ENCODE measurements at regions not wholly inside any gene's neighbourhood (a gene's known extent, or its start where the extent isn't known, plus 50 kb on each side); places are given as distances from the start of the nearest gene placed in this dataset.

DNA sequence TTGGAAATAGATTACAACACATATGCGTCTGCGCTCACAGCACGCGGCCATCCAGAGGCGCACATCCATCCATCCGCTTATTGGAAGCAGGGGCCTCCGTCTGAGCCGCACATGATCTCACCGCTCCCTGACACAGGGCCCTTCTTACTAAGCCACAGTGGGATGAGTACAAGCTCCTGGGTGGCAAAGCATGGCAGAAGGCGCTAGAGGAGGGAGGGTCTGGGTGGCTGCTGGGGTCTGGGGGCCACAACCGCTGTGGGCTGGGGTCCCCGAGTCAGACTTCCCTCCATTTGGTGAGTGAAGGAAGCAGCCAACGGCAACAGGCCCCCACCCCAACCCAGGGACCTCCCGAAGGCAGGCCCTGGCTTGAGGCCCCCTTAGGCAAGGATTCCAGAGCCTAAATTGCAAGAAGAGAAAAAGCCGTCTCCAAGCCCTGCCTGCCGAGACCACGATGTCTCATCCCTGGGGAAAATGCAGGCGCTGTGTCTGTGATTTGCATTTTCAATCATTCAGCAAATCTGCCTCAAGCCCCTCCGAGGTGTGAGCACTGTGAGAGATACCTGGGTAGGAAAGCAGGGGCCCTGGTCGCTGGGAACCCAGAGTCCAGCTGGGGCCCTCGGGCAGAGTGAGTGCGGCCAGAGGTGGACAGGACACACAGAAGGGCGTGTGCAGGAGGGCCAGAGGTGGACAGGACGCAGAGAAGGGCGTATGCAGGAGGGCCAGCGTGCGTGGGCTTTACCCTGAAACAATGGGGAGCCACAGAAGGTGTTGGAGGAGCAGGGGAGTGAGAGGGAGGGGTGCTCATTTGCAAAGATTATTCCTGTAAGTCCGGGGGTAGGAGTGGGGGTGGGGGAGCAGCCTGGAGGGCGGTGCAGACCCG is 135.7 kb downstream of the OLFM1 start:
- Histone ChIP-seq H4K20me1 (ENCODE audit: low read depth, low read length) (no peaks in the 10 kb centered on the region), H3K36me3 (ENCODE audit: low read length) (no peaks in the 10 kb centered on the region), H3K79me2 (ENCODE audit: insufficient read depth, low read length) (no peaks in the 10 kb centered on the region), H3K27me3 (ENCODE audit: low read length) (no peaks in the 10 kb centered on the region), H3K4me2 (ENCODE audit: low read depth, low read length, poor library complexity, severe bottlenecking) (no peak overlapping the region), H2AFZ (ENCODE audit: low read depth, low read length, severe bottlenecking) (no peak overlapping the region), H3K9me2 (replicated peaks; ENCODE audit: insufficient read depth, low read length) (no peaks in the 10 kb centered on the region), H3F3A (ENCODE audit: insufficient read depth) (no peaks in the 10 kb centered on the region), H3K4me3 (ENCODE audit: insufficient read depth, low read length, poor library complexity, severe bottlenecking) (no peak overlapping the region), H3K27ac (ENCODE audit: low read depth, low read length) (no peak overlapping the region), H3K9ac (ENCODE audit: low read length) (no peak overlapping the region), H3K9me3 (ENCODE audit: insufficient read depth, low read length) (no peaks in the 10 kb centered on the region)
- TF ChIP-seq, protein P1, sequence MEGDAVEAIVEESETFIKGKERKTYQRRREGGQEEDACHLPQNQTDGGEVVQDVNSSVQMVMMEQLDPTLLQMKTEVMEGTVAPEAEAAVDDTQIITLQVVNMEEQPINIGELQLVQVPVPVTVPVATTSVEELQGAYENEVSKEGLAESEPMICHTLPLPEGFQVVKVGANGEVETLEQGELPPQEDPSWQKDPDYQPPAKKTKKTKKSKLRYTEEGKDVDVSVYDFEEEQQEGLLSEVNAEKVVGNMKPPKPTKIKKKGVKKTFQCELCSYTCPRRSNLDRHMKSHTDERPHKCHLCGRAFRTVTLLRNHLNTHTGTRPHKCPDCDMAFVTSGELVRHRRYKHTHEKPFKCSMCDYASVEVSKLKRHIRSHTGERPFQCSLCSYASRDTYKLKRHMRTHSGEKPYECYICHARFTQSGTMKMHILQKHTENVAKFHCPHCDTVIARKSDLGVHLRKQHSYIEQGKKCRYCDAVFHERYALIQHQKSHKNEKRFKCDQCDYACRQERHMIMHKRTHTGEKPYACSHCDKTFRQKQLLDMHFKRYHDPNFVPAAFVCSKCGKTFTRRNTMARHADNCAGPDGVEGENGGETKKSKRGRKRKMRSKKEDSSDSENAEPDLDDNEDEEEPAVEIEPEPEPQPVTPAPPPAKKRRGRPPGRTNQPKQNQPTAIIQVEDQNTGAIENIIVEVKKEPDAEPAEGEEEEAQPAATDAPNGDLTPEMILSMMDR (IDR thresholded peaks at IDR 0.05; ENCODE audit: insufficient read depth, low read length, poor library complexity, severe bottlenecking) = no peak
- no peak for TF ChIP-seq EZH2phosphoT487 (conservative IDR thresholded peaks at IDR 0.05; ENCODE audit: low read length)

DNA sequence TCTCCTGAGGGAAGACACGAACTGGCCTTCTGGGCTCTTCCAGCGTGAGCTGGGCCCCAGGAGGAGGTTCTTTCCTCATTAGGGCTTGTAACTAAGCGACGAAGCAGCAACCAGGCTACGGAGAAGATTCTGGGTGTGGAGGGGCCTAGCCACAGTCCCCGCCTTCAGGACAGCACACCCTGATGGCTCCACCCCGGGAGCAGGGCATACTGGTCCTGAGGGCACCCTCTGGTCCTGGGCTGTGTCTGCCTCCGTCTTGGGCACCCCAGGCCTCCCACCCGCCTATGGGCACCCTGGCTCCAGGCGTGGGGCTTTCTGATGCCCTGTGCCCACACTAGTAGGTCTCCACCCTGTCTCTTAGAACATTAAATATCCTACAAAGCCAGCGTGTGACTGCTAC is 136.4 kb downstream of the OLFM1 start:
- Histone ChIP-seq H3K27ac (ENCODE audit: low read depth, low read length) (no peak overlapping the region), H3K79me2 (ENCODE audit: insufficient read depth, low read length) (no peaks in the 10 kb centered on the region), H3K9ac (ENCODE audit: low read length) (no peak overlapping the region), H3K9me3 (ENCODE audit: insufficient read depth, low read length) (no peaks in the 10 kb centered on the region), H4K20me1 (ENCODE audit: low read depth, low read length) (no peaks in the 10 kb centered on the region), H3K27me3 (ENCODE audit: low read length) (no peaks in the 10 kb centered on the region), H3K4me3 (ENCODE audit: insufficient read depth, low read length, poor library complexity, severe bottlenecking) (no peak overlapping the region), H3K9me2 (replicated peaks; ENCODE audit: insufficient read depth, low read length) (no peaks in the 10 kb centered on the region), H3K4me2 (ENCODE audit: low read depth, low read length, poor library complexity, severe bottlenecking) (no peak overlapping the region), H3K36me3 (ENCODE audit: low read length) (no peaks in the 10 kb centered on the region), H3F3A (ENCODE audit: insufficient read depth) (no peaks in the 10 kb centered on the region), H2AFZ (ENCODE audit: low read depth, low read length, severe bottlenecking) (no peak overlapping the region)
- no peak for TF ChIP-seq EZH2phosphoT487 (conservative IDR thresholded peaks at IDR 0.05; ENCODE audit: low read length)
- TF ChIP-seq, protein P1 (IDR thresholded peaks at IDR 0.05; ENCODE audit: insufficient read depth, low read length, poor library complexity, severe bottlenecking) = no peak

DNA sequence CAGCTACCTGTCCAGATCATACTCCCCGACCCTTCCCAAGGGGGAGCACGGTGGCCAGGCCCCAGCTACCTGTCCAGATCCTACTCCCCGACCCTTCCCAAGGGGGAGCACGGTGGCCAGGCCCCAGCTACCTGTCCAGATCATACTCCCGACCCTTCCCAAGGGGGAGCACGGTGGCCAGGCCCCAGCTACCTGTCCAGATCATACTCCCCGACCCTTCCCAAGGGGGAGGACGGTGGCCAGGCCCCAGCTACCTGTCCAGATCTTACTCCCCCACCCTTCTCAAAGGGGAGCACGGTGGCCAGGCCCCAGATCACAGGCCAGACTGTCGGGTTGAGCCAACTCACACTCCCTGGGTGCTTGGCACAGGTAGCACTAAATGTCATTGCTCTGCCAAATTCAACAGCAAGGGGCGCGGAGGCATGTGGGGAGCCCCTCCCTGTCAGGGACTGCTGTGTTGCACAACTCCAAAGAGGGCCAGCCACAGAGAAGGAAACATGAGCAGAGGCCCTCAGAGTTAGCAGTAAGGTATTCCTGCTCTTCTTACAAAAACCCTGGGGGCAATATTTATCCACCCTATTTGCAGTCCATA is 136.9 kb downstream of the OLFM1 start:
- no peak overlapping the region for H3K27ac ChIP-seq (ENCODE audit: low read depth, low read length)
- H3K4me2 ChIP-seq (ENCODE audit: low read depth, low read length, poor library complexity, severe bottlenecking) = no peak overlapping the region

More for the DNA sequence above, 136.9 kb downstream of the OLFM1 start:
- H3K79me2 ChIP-seq (ENCODE audit: insufficient read depth, low read length) = no peaks in the 10 kb centered on the region
- no peaks in the 10 kb centered on the region for H3K36me3 ChIP-seq (ENCODE audit: low read length)
- H2AFZ ChIP-seq (ENCODE audit: low read depth, low read length, severe bottlenecking) = no peak overlapping the region
- no peak overlapping the region for H3K9ac ChIP-seq (ENCODE audit: low read length)
- no peaks in the 10 kb centered on the region for H3K27me3 ChIP-seq (ENCODE audit: low read length)
- no peaks in the 10 kb centered on the region for H4K20me1 ChIP-seq (ENCODE audit: low read depth, low read length)
- TF ChIP-seq, protein P1 (IDR thresholded peaks at IDR 0.05; ENCODE audit: insufficient read depth, low read length, poor library complexity, severe bottlenecking) = no peak
- no peak for TF ChIP-seq EZH2phosphoT487 (conservative IDR thresholded peaks at IDR 0.05; ENCODE audit: low read length)
- no peaks in the 10 kb centered on the region for H3F3A ChIP-seq (ENCODE audit: insufficient read depth)
- H3K4me3 ChIP-seq (ENCODE audit: insufficient read depth, low read length, poor library complexity, severe bottlenecking) = no peak overlapping the region
- H3K9me2 ChIP-seq (replicated peaks; ENCODE audit: insufficient read depth, low read length) = no peaks in the 10 kb centered on the region
- no peaks in the 10 kb centered on the region for H3K9me3 ChIP-seq (ENCODE audit: insufficient read depth, low read length)
